ENCODE measurements at regions not wholly inside any gene's neighbourhood (a gene's known extent, or its start where the extent isn't known, plus 50 kb on each side); places are given as distances from the start of the nearest gene placed in this dataset.

- Mint-ChIP-seq H3K27me3 (ENCODE audit: low read depth) (no peaks in the 10 kb centered on the region), H3K36me3 (ENCODE audit: low read depth) (no peaks in the 10 kb centered on the region), H3K9me3 (peaks cover 5% of the 10 kb centered on the region), H3K27ac (no peak overlapping the region), H3K4me3 (ENCODE audit: low read depth) (no peak overlapping the region), H3K4me1 (ENCODE audit: low read depth) (no peaks in the 10 kb centered on the region)
- no peak for DNase-seq (ENCODE audit: low spot score)
- intact Hi-C loops (cut with micrococcal nuclease), result no loop called here
These were observed 314.4 kb upstream of the IRX4 start for GRCh38 chr5:2196989-2197619.

DNA sequence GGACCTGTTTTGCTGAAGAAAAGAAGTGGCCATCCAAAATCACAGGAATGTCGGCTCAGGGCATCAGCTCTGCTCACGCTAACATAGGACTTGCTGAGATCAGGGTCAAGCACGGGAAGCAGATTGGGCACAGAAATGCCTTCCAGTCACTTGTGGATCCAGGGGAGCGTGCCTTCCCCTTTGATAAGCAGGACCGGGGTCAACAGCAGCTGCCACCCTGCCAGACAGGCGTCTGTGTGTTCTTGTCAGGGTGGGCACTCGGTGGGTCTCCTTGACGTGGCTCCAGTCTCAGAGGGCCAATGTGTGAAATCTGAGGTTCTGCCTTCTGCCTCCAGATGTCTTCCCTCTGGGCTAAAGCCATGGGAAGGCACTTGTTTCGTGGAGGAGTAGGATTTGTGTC, 313.7 kb upstream of the IRX4 start:
- H3K9me3 Mint-ChIP-seq, result peaks cover 5% of the 10 kb centered on the region
- H3K36me3 Mint-ChIP-seq (ENCODE audit: low read depth), result no peaks in the 10 kb centered on the region
- H3K4me1 Mint-ChIP-seq (ENCODE audit: low read depth), result no peaks in the 10 kb centered on the region
- no peak overlapping the region for H3K27ac Mint-ChIP-seq
- no peaks in the 10 kb centered on the region for H3K27me3 Mint-ChIP-seq (ENCODE audit: low read depth)
- DNase-seq (ENCODE audit: low spot score), result no peak
- H3K4me3 Mint-ChIP-seq (ENCODE audit: low read depth), result no peak overlapping the region
- intact Hi-C loops (cut with micrococcal nuclease), result no loop called here

- peaks cover 5% of the 10 kb centered on the region for H3K9me3 Mint-ChIP-seq
- no peaks in the 10 kb centered on the region for H3K36me3 Mint-ChIP-seq (ENCODE audit: low read depth)
- no peaks in the 10 kb centered on the region for H3K27me3 Mint-ChIP-seq (ENCODE audit: low read depth)
- intact Hi-C loops (cut with micrococcal nuclease), result no loop called here
- no peak overlapping the region for H3K27ac Mint-ChIP-seq
- DNase-seq (ENCODE audit: low spot score), result no peak
- no peak overlapping the region for H3K4me3 Mint-ChIP-seq (ENCODE audit: low read depth)
- H3K4me1 Mint-ChIP-seq (ENCODE audit: low read depth), result no peaks in the 10 kb centered on the region
These were observed 312.2 kb upstream of the IRX4 start for GRCh38 chr5:2194949-2195348.

- Mint-ChIP-seq H3K36me3 (ENCODE audit: low read depth) (no peaks in the 10 kb centered on the region), H3K9me3 (peaks cover 5% of the 10 kb centered on the region), H3K27ac (no peak overlapping the region), H3K27me3 (ENCODE audit: low read depth) (no peaks in the 10 kb centered on the region), H3K4me3 (ENCODE audit: low read depth) (no peak overlapping the region), H3K4me1 (ENCODE audit: low read depth) (no peaks in the 10 kb centered on the region)
- DNase-seq (ENCODE audit: low spot score), result no peak
- intact Hi-C loops (cut with micrococcal nuclease), result no loop called here
These were observed 311.5 kb upstream of the IRX4 start for GRCh38 chr5:2194236-2194555.

DNA sequence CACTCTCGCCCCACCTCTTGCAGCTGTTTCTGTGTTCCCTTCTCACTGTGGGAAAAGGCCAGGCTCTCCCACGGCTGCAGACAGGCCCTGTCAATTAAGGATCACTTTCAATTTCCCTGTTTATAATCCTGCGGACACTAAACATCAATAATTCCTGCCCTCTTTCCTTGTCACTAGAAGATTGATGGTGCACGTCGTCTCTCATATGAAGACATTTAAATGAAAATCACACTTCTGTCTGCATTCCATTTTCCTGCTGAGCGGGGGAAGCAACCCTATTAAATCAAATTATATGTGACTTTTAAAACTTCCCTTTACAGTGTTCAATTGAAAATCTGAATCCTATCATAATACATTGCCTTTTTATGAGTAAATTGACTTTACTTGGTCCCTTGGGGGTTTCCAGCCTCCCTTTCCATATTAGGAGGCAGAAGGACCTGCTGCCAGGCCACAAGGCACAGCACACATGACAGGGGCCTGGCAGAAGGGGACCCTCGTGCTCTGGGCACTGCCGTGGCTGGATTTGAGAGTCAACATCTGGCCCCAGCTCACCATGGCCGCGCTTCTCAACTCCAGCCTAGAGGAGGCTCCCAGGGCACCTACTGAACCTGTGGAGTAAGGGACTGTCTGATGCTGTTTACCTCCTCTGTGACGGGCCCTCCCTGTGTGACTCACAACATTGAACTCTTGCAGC, 311.0 kb upstream of the IRX4 start:
- intact Hi-C loops (cut with micrococcal nuclease), result no loop called here
- H3K4me3 Mint-ChIP-seq (ENCODE audit: low read depth), result no peak overlapping the region
- H3K9me3 Mint-ChIP-seq, result peaks cover 5% of the 10 kb centered on the region
- H3K4me1 Mint-ChIP-seq (ENCODE audit: low read depth), result no peaks in the 10 kb centered on the region
- H3K36me3 Mint-ChIP-seq (ENCODE audit: low read depth), result no peaks in the 10 kb centered on the region
- no peaks in the 10 kb centered on the region for H3K27me3 Mint-ChIP-seq (ENCODE audit: low read depth)
- DNase-seq (ENCODE audit: low spot score), result no peak
- H3K27ac Mint-ChIP-seq, result no peak overlapping the region

DNA sequence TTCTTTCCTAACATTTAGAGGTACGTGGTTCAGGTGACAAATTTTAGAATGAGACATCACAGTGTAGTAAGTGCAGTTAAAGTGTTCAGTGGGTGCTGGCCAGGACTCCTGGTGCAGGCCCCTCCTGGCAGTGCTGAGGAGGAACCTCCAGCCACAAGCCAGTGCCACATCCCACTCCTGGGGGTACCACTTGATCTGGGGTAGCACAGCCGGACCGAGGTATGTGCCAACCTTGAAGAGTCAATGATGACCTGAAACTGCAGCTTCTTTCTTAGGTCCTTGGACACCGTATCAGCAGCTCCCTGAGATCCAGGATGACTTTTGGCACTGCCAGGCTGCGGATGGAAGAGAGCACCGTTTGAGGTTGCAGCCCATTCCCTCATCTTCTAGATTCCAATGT, 310.4 kb upstream of the IRX4 start:
- intact Hi-C loops (cut with micrococcal nuclease), result no loop called here
- no peak overlapping the region for H3K27ac Mint-ChIP-seq
- DNase-seq (ENCODE audit: low spot score), result no peak
- H3K4me3 Mint-ChIP-seq (ENCODE audit: low read depth), result no peak overlapping the region
- H3K27me3 Mint-ChIP-seq (ENCODE audit: low read depth), result no peaks in the 10 kb centered on the region
- H3K36me3 Mint-ChIP-seq (ENCODE audit: low read depth), result no peaks in the 10 kb centered on the region
- peaks cover 5% of the 10 kb centered on the region for H3K9me3 Mint-ChIP-seq
- no peaks in the 10 kb centered on the region for H3K4me1 Mint-ChIP-seq (ENCODE audit: low read depth)

GRCh38 chr5:2192496-2192895, 309.8 kb upstream of the IRX4 start:
- Mint-ChIP-seq H3K4me1 (ENCODE audit: low read depth) (no peaks in the 10 kb centered on the region), H3K4me3 (ENCODE audit: low read depth) (no peak overlapping the region), H3K27ac (no peak overlapping the region), H3K27me3 (ENCODE audit: low read depth) (no peaks in the 10 kb centered on the region), H3K9me3 (peaks cover 5% of the 10 kb centered on the region), H3K36me3 (ENCODE audit: low read depth) (no peaks in the 10 kb centered on the region)
- DNase-seq (ENCODE audit: low spot score), result no peak
- intact Hi-C loops (cut with micrococcal nuclease), result no loop called here

- peaks cover 5% of the 10 kb centered on the region for H3K9me3 Mint-ChIP-seq
- H3K36me3 Mint-ChIP-seq (ENCODE audit: low read depth), result no peaks in the 10 kb centered on the region
- no peaks in the 10 kb centered on the region for H3K27me3 Mint-ChIP-seq (ENCODE audit: low read depth)
- intact Hi-C loops (cut with micrococcal nuclease), result no loop called here
- H3K4me1 Mint-ChIP-seq (ENCODE audit: low read depth), result no peaks in the 10 kb centered on the region
- H3K4me3 Mint-ChIP-seq (ENCODE audit: low read depth), result no peak overlapping the region
- H3K27ac Mint-ChIP-seq, result no peak overlapping the region
- no peak for DNase-seq (ENCODE audit: low spot score)
These were observed 309.2 kb upstream of the IRX4 start for GRCh38 chr5:2191972-2192371.

DNA sequence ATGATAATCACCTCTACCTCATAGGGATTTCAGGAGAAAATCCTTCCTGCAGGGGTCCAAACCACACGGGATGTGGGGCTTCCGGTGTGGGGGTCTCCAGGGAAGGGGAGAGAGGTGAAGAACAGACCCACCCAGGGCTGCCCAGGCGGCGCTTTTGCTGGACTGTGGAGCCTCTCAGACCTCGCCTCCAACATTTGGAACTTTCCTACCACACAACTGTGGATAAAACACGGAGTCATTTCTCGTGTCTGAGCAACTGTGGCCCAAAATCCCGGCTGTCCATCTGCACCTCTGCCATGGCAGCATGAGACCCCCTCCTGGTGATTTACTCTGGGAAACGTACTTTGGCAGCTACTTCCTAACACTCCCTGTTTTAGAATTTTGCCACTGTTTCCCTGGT, 307.8 kb upstream of the IRX4 start:
- Mint-ChIP-seq H3K4me3 (ENCODE audit: low read depth) (no peak overlapping the region), H3K27ac (no peak overlapping the region), H3K27me3 (ENCODE audit: low read depth) (no peaks in the 10 kb centered on the region), H3K9me3 (peaks cover under 1% of the 10 kb centered on the region), H3K4me1 (ENCODE audit: low read depth) (no peaks in the 10 kb centered on the region), H3K36me3 (ENCODE audit: low read depth) (no peaks in the 10 kb centered on the region)
- intact Hi-C loops (cut with micrococcal nuclease), result no loop called here
- DNase-seq (ENCODE audit: low spot score), result no peak

DNA sequence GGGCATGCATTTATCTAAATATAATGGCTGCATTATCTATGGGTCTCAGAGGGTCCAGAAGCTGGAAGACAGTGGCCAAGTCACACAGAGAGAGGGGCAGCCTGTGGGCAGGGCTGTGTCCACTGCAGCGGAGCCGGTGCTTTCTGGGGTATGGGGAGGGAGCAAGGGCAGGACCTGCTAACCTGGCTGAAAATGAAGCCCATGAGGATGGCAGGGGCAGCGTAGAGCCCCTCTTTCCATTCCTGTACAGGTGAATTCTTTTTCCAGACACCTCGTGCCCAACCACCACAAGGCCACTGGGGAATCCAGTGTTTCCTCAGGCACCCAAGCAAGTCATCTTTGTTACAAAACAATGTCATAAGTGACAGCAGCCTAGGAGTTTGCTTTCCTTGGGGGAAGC, 305.9 kb upstream of the IRX4 start:
- no peaks in the 10 kb centered on the region for H3K36me3 Mint-ChIP-seq (ENCODE audit: low read depth)
- H3K4me3 Mint-ChIP-seq (ENCODE audit: low read depth), result no peak overlapping the region
- H3K9me3 Mint-ChIP-seq, result no peaks in the 10 kb centered on the region
- DNase-seq (ENCODE audit: low spot score), result no peak
- intact Hi-C loops (cut with micrococcal nuclease), result no loop called here
- no peak overlapping the region for H3K27ac Mint-ChIP-seq
- no peaks in the 10 kb centered on the region for H3K27me3 Mint-ChIP-seq (ENCODE audit: low read depth)
- H3K4me1 Mint-ChIP-seq (ENCODE audit: low read depth), result no peaks in the 10 kb centered on the region

DNA sequence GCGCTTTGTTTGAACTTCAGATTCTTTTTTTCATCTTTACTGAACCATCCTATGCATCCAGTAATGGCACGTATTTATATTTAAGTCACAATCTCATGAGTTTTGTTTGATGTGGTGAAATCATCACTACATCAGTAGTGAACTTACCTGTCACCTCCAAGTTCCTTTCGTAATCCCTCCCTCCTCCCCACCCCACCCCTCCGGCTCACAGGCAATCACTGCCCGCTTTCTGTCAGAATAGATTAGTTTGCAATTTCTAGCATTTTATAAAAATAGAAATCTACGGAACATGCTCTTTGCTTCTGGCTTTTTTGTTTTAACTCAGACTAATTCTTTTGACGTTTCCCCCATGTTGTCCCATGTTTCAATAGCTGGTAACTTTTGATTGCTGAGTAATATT, 305.4 kb upstream of the IRX4 start:
- no peaks in the 10 kb centered on the region for H3K4me1 Mint-ChIP-seq (ENCODE audit: low read depth)
- H3K27ac Mint-ChIP-seq, result no peak overlapping the region
- intact Hi-C loops (cut with micrococcal nuclease), result no loop called here
- H3K4me3 Mint-ChIP-seq (ENCODE audit: low read depth), result no peak overlapping the region
- no peaks in the 10 kb centered on the region for H3K27me3 Mint-ChIP-seq (ENCODE audit: low read depth)
- H3K36me3 Mint-ChIP-seq (ENCODE audit: low read depth), result no peaks in the 10 kb centered on the region
- no peak for DNase-seq (ENCODE audit: low spot score)
- H3K9me3 Mint-ChIP-seq, result no peaks in the 10 kb centered on the region

GRCh38 chr5:2187687-2188086, 305.0 kb upstream of the IRX4 start:
- H3K4me1 Mint-ChIP-seq (ENCODE audit: low read depth), result no peaks in the 10 kb centered on the region
- H3K27me3 Mint-ChIP-seq (ENCODE audit: low read depth), result no peaks in the 10 kb centered on the region
- intact Hi-C loops (cut with micrococcal nuclease), result no loop called here
- H3K27ac Mint-ChIP-seq, result no peak overlapping the region
- H3K36me3 Mint-ChIP-seq (ENCODE audit: low read depth), result no peaks in the 10 kb centered on the region
- no peaks in the 10 kb centered on the region for H3K9me3 Mint-ChIP-seq
- DNase-seq (ENCODE audit: low spot score), result no peak
- H3K4me3 Mint-ChIP-seq (ENCODE audit: low read depth), result no peak overlapping the region

- no peaks in the 10 kb centered on the region for H3K27me3 Mint-ChIP-seq (ENCODE audit: low read depth)
- no peak overlapping the region for H3K27ac Mint-ChIP-seq
- no peak overlapping the region for H3K4me3 Mint-ChIP-seq (ENCODE audit: low read depth)
- intact Hi-C loops (cut with micrococcal nuclease), result no loop called here
- H3K4me1 Mint-ChIP-seq (ENCODE audit: low read depth), result no peaks in the 10 kb centered on the region
- H3K36me3 Mint-ChIP-seq (ENCODE audit: low read depth), result no peaks in the 10 kb centered on the region
- DNase-seq (ENCODE audit: low spot score), result no peak
- H3K9me3 Mint-ChIP-seq, result no peaks in the 10 kb centered on the region
These were observed 304.4 kb upstream of the IRX4 start for GRCh38 chr5:2187156-2187555.

All from activated T-helper 2 cell treated with anti-CD3 and anti-CD28 coated beads, Interferon-gamma antibody, Interleukin-2, Interleukin-4, amounts not matched to agents 10 μg/mL and 5 μg/mL and 100 μg/mL, durations not matched to agents 14 hours and 24 hours and 36 hours (primary cell).